ENCODE measurements at regions not wholly inside any gene's neighbourhood (a gene's known extent, or its start where the extent isn't known, plus 50 kb on each side); places are given as distances from the start of the nearest gene placed in this dataset.

GRCh38 chr21:29243188-29243587 is 55.5 kb upstream of the BACH1 start:
- no peak overlapping the region for H3K4me3 ChIP-seq
- intact Hi-C loops (cut with DNase I), result no loop called here
- peaks cover 0 to 5% (median 1%) of the 10 kb centered on the region in 4 donors for H3K4me1 ChIP-seq
- WGBS (ENCODE audit: insufficient coverage, low coverage, low lambda C conversion rate, missing lambda C conversion rate), result 100% methylated on average over 1 of the region's 1 CpG
- no peak overlapping the region for H3K27ac ChIP-seq
- no peaks in the 10 kb centered on the region for H3K27me3 ChIP-seq
- no peaks in the 10 kb centered on the region for H3K9me3 ChIP-seq
- H3K36me3 ChIP-seq, result no peaks in the 10 kb centered on the region
- TF ChIP-seq CTCF (IDR thresholded peaks at IDR 0.05) (no peak), POLR2A (IDR thresholded peaks at IDR 0.05) (no peak)
- DNase-seq (no peak), ATAC-seq (no peak)

- 17% methylated on average over 1 of the region's 3 CpGs for WGBS (ENCODE audit: insufficient coverage, low coverage, low lambda C conversion rate, missing lambda C conversion rate)
These were observed 53.5 kb upstream of the BACH1 start for GRCh38 chr21:29245104-29245643.

GRCh38 chr21:29245863-29246262 is 52.9 kb upstream of the BACH1 start:
- TF ChIP-seq POLR2A (IDR thresholded peaks at IDR 0.05) (no peak), CTCF (IDR thresholded peaks at IDR 0.05) (no peak)
- Histone ChIP-seq H3K9me3 (no peaks in the 10 kb centered on the region), H3K27ac (no peak overlapping the region), H3K4me1 (no peaks in the 10 kb centered on the region), H3K27me3 (no peaks in the 10 kb centered on the region), H3K36me3 (no peaks in the 10 kb centered on the region), H3K4me3 (no peak overlapping the region)
- no peak for DNase-seq
- no peak for ATAC-seq
- intact Hi-C loops (cut with DNase I), result no loop called here

More at GRCh38 chr21:29245104-29245643, 53.5 kb upstream of the BACH1 start:
- TF ChIP-seq POLR2A (IDR thresholded peaks at IDR 0.05), result no peak
- TF ChIP-seq CTCF (IDR thresholded peaks at IDR 0.05), result no peak
- H3K4me3 ChIP-seq, result no peak overlapping the region
- H3K27ac ChIP-seq, result no peak overlapping the region
- no peaks in the 10 kb centered on the region for H3K4me1 ChIP-seq
- no peaks in the 10 kb centered on the region for H3K27me3 ChIP-seq
- H3K9me3 ChIP-seq, result no peaks in the 10 kb centered on the region
- no peaks in the 10 kb centered on the region for H3K36me3 ChIP-seq
- DNase-seq (no peak), ATAC-seq (peak in 2 of 4 donors; percentile 21 to 35)
- intact Hi-C loops (cut with DNase I), result no loop called here

GRCh38 chr21:29246614-29247013 is 52.1 kb upstream of the BACH1 start:
- TF ChIP-seq CTCF (IDR thresholded peaks at IDR 0.05) (no peak), POLR2A (IDR thresholded peaks at IDR 0.05) (no peak)
- WGBS (ENCODE audit: insufficient coverage, low coverage, low lambda C conversion rate, missing lambda C conversion rate), result 76% methylated on average over 2 of the region's 2 CpGs
- Histone ChIP-seq H3K4me3 (no peak overlapping the region), H3K27ac (no peak overlapping the region), H3K27me3 (no peaks in the 10 kb centered on the region), H3K9me3 (no peaks in the 10 kb centered on the region), H3K36me3 (no peaks in the 10 kb centered on the region), H3K4me1 (no peaks in the 10 kb centered on the region)
- intact Hi-C loops (cut with DNase I), result no loop called here
- ATAC-seq, result no peak
- DNase-seq, result no peak

GRCh38 chr21:29248124-29248523 is 50.6 kb upstream of the BACH1 start:
- Histone ChIP-seq H3K27ac (no peak overlapping the region), H3K27me3 (no peaks in the 10 kb centered on the region), H3K4me3 (no peak overlapping the region), H3K9me3 (no peaks in the 10 kb centered on the region), H3K4me1 (no peaks in the 10 kb centered on the region), H3K36me3 (no peaks in the 10 kb centered on the region)
- intact Hi-C loops (cut with DNase I), result no loop called here
- ATAC-seq, result peak in 1 of 4 donors; percentile 59
- 32% methylated on average over 1 of the region's 1 CpG for WGBS (ENCODE audit: insufficient coverage, low coverage, low lambda C conversion rate, missing lambda C conversion rate)
- TF ChIP-seq POLR2A (IDR thresholded peaks at IDR 0.05) (no peak), CTCF (IDR thresholded peaks at IDR 0.05) (no peak)
- no peak for DNase-seq

Measured in right lobe of liver (tissue), 6 donors.